HG03060 (cell line): ENCODE measurements at regions not wholly inside any gene's neighbourhood (a gene's known extent, or its start where the extent isn't known, plus 50 kb on each side); places are given as distances from the start of the nearest gene placed in this dataset.

ENCODE experiments used
- ATAC-seq: cut with Tn5 transposase; IDR thresholded peaks from one replicate; pipeline ENCODE4 v1.9.1; 2021; ENCODE audit warnings: low read depth, moderate number of reproducible peaks; ENCODE audit not compliant: unreplicated experiment

GRCh38 chr12:74794522-74794921, 256.9 kb downstream of the ATXN7L3B start:
- no peak for ATAC-seq

DNA sequence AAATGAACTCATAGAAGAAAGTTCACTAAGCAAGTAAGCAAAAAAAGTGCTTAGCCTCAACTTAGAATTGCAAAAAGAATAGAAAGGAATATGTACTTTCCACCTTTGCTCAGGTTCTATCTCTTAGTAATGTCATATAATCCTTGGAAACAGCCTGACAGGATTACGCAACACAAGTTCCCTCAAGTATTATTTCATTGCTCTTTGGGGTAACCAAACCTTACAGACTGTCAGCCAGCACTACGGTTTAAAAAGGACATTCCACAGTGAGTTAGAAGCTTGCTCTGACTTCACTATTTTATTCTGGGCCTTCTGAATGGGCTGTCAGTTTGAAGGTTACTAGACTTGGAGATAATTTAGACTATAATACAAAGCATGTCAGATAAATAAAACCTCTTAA, 264.0 kb downstream of the ATXN7L3B start:
- ATAC-seq = no peak

GRCh38 chr12:74816398-74817175, 279.0 kb downstream of the ATXN7L3B start:
- no peak for ATAC-seq

DNA sequence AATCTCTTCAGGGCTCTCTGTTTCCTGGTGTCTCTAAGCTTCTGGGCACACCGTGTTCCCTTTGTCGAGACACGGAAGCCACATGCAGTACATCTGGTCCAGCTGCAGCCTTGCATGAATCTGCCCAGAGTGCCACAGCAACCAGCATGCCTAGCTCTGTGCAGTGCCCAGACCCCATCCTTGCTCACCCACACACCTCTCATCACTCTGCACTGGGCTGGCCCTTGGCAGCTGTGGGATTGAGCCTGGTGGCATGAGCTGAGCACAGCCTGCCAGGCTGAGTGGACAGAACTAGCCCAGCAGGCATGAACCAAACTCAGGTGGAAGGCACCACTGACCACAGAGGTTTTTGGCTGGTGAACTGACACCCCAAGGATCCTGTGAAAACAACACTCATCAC, 279.9 kb downstream of the ATXN7L3B start:
- ATAC-seq = no peak

GRCh38 chr12:74818412-74818811, 280.8 kb downstream of the ATXN7L3B start:
- no peak for ATAC-seq

DNA sequence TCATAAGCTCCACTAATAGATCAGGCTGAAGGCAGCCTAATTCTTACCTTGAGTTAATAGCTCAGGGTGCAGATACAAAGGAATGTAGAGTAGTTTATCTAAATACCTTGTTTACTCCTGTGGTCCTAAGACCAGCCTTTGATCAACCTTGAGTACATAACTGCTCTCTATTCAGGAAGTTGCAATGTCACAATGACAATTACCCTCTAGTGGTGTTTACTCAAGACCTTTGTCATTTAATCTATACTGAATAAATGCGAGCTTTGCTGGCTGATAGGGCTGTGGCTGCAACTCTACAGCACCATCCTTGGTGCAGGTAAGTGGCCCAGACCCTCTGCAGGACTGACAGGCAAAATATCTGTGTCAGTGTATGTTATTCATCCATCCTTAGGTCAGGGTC, 282.7 kb downstream of the ATXN7L3B start:
- ATAC-seq = no peak

DNA sequence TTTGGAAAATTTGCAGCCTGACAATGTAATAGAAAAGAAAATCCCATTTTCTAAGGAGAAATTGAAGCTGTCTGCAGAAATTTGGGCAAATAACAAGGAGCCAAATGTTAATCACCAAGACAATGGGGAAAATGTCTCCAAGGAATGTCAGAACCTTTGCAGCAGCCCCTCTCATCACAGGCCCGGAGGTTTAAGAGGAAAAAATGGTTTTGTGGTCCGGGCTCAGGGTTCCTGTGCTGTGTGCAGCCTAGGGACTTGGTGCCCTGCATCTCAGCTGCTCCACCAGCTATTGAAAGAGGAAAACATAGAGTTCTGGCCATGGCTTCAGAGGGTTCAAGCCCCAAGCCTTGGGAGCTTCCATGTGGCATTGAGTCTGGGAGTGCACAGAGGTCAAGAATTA, 298.9 kb downstream of the ATXN7L3B start:
- no peak for ATAC-seq

GRCh38 chr12:74846116-74846515, 308.5 kb downstream of the ATXN7L3B start:
- no peak for ATAC-seq

DNA sequence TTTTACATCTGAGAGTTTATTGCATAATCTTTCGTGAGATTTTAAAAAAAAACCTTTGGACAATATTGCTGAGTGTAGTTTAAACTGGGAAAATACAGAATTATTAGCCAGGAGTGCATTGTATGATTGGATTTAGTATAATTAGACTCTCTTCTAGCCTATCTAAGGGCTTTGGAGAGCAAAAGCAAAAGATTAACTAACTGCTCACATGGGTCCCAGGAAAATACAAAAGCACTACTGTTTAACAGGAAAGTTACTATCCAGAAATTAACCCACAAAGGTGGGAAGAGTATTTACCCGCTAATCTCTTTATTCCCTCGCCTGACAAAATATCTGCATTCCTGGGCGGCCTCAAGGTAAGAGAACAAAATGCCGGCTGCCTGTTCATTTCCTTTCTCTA, 309.5 kb downstream of the ATXN7L3B start:
- no peak for ATAC-seq

DNA sequence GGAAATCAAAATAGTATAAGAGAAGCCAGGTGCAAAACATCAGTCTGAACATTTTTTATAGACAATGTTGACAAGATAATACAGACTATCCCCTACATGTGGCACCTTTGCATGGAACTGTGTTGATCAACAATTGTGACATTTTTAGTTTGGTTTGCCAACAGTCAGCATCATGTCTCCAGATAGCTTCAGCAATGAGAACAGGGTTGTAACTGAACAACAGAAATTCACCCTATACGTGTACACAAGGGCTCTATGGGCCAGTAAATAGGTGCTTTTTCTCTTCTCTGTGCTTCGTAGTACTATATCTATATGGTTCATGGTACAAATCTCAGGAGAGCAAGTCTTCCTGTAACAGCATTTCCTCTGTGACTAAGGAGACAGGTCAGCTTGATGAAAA, 310.4 kb downstream of the ATXN7L3B start:
- ATAC-seq = no peak

- ATAC-seq = no peak
These were observed 312.2 kb downstream of the ATXN7L3B start for GRCh38 chr12:74849801-74850200.

DNA sequence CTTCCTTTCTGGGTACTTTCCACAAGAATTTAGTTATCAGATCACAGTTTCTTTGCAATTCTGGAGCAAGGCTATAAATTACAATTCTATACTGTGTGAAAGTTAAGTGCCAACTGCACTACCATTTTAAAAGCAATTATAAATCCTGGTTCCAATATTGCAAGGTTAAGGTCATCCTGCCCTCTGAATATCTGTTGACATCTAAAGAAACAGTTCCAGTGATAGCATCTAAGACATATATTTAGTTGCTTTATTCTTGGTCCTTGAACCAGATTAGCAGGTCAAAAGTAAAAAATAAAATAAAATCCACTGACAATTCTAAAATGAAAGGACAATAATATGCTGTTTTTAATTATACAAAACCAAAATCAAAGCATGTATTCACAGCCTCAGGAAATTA, 334.2 kb downstream of the ATXN7L3B start:
- ATAC-seq = no peak

- ATAC-seq = no peak
These were observed 323.9 kb downstream of the KCNC2 start for GRCh38 chr12:74885775-74886174.

DNA sequence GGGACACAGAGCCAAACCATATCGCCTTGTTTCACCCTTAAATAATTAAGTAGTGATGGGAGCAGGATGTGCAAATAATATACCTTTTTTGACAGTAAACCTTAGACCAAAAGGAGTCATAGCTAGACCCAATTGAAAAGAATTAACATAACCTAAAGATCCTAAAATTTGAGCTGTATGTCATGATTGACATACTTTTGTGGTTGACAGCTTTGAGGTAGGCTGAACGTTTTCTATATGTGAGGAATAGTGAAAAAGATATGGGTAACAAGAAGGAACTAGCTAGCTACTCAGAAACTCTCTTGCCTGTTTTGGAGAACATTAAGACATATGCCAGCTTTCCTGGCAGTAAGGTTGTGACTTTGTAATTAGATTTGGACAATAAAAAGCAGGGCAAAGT, 320.6 kb downstream of the KCNC2 start:
- no peak for ATAC-seq

DNA sequence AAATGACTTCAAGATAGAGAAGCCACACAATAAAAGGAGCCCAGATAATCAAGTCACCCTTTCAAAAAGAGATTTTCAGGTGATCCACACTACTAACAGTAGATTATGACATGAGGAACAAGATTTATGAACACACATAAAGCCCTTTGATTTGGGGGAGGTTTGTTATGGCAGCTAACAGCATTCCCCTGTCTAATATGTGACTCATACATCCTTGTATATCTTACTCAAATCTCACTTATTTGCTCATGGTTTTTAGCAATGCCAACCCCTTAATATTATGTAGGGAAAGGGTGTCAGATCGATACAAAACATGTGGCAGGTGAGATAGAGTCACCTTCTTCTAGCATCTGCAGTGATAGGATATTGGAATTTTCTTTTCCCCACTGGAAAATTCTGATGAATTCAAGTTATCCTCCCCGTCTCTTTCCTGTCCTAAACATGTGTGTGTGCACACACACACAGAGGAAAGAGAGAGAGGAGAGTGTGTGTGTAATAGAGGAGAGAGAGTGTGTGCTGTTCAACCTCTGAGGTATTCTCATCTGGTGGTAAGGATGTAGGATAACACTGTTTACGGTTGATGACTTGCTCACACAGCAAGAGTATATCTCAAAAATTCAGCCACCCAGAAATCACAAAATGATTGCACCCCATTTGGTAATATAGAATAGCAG, 319.9 kb downstream of the KCNC2 start:
- peak; percentile 47 for ATAC-seq

DNA sequence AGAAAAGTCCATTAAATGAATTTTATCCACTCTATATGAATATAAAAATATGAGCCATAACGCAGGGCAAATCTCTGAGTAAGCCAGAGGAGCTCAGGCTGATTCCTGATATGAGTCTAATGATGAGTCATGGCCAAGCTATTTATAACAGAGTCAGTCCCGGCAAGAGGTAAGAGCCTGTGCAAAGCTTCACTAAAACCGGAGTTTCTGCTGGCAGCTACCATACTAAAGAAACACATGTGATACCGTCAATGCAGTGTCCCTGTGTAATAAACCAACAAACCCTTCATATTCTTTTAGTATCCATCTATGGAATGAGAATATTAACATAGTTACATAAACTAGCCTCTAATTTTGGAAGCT, 319.4 kb downstream of the KCNC2 start:
- ATAC-seq = peak; percentile 95

DNA sequence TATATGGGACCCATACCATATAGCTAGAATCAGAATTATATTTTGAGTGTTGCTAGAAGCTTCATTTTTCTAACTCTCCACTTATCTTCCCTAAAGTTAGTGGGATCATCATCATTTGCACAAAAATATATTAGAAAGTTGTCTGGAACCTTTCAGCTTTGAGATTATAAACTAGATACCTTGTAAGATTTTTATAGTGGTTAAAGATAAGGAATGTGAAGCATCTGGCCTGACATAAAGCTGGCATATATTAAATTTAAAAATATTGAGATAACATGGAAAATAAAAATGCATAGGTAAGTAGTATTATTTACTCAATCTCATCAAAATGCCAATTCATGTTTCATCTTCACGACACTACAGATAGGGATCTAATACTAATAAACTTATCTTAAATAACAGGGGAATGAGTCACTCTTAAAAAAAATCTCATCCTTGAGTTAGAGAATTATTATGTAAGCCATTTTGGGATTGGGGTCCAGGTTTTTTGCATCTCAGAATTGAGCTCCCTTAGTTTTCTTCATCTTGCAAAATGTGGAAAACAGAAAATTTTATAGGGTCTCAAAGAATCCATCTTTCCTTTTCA, 318.5 kb downstream of the KCNC2 start:
- no peak for ATAC-seq

- no peak for ATAC-seq
These were observed 317.5 kb downstream of the KCNC2 start for GRCh38 chr12:74892057-74892633.

DNA sequence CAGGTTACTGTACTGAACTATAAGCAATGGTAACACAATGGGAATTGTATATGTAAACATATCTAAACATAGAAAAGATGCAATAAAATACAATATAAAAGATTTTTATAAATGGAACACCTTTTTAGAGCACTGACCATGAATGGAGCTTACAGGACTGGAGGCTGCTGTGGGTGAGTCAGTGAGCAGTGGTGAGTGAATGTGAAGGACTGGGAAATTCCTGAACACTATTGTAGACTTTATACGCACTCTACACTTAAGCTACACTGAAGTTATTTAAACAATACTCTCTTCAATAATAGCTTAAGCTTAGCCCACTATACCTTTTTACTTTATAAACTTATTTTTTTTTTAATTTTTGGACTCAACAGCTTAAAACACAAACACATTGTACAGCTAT, 313.5 kb downstream of the KCNC2 start:
- no peak for ATAC-seq

DNA sequence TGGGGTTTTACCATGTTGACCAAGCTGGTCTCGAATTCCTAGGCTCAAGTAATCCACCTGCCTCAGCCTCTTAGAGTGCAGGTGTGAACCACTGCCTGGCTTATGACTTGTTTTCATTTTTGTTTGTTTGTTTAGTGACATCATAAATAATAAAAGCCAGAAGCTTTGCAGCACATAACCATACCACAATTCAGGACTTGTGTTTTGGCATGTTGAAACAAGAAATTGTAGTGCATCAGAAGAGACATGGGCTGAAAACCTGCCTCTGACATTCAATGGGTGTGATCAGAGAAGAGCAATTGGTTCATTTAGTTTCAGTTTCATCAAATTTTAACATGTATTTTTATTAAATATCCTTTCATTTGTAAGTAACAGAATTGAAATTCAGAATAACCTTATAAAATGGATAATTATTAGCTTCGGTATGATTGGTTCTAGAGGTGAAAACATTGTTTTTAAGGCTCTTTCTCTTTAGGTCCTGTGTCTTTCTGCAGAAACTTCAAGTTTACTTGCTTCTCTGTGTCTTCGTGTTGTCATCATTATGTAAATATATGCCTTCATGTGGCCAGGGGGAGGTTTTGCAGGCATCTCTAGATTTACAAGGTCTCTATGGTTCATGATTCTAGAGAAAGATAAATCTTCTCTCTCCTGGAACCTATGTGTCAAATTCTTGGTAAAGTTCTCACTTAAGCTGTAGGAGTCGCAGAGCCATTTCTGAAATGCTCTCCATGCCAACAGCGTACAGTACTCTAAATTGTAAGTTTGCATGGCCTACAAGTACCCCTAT, 312.0 kb downstream of the KCNC2 start:
- no peak for ATAC-seq
